SK-N-SH (cell line): ENCODE measurements at regions not wholly inside any gene's neighbourhood (a gene's known extent, or its start where the extent isn't known, plus 50 kb on each side); places are given as distances from the start of the nearest gene placed in this dataset.

Experiments
- CTCF ChIA-PET: fragments of 300-600, 350-600 bp; formaldehyde crosslinking; extraction: SDS; loops from one replicate; lab custom pipeline; 2021; lab: Yijun Ruan, JAX
- POLR2A ChIA-PET: fragments of 350-600 bp; sonication (Branson Sonifier 250); formaldehyde crosslinking; extraction: SDS; loops from one replicate; lab custom pipeline; 2020; ENCODE audit warnings: antibody characterized with exemption, inconsistent platforms; lab: Yijun Ruan, JAX
- DNase-seq: peaks from one replicate; pipeline ENCODE4 v3.0.0; 2012
- H2AFZ ChIP-seq: fragments of 200-600 bp; sonication (generic); 2 replicates; pipeline ENCODE4 v1.8.1; 2016; ENCODE audit warnings: antibody characterized with exemption, mild to moderate bottlenecking, low read depth
- H3F3A ChIP-seq: fragments of 200-600 bp; sonication (generic); replicated peaks from 2 replicates; pipeline ENCODE3; 2016; ENCODE audit warnings: antibody characterized with exemption, mild to moderate bottlenecking; ENCODE audit not compliant: insufficient read depth
- H3K27ac ChIP-seq, 2 experiments: fragments of 200-500 bp in 1 of 2; fragments of 200-600 bp in 1 of 2; sonication (Bioruptor generic) in 1 of 2; sonication (generic), shearing (Covaris generic) in 1 of 2; 2 replicates each; pipeline versions ENCODE4 v1.5.1 to v1.6.1; 2014 to 2016; ENCODE audit warnings: low read depth in 2 of 2, inconsistent platforms in 1 of 2, low read length in 1 of 2, mild to moderate bottlenecking in 1 of 2, mixed read lengths in 1 of 2
- H3K27me3 ChIP-seq: fragments of 200-600 bp; sonication (generic), shearing (Covaris generic); 2 replicates; pipeline ENCODE4 v1.6.1; 2016; ENCODE audit warnings: mixed run types; ENCODE audit not compliant: insufficient read depth
- H3K36me3 ChIP-seq, 2 experiments: fragments of 200-500 bp in 1 of 2; fragments of 200-600 bp in 1 of 2; sonication (Bioruptor generic) in 1 of 2; sonication (generic) in 1 of 2; replicated peaks in 1 of 2; 2 replicates each; pipeline versions ENCODE3 to v1.5.1; 2014 to 2016; ENCODE audit warnings: low read length in 1 of 2, mild to moderate bottlenecking in 1 of 2; ENCODE audit not compliant: insufficient read depth in 2 of 2, control insufficient read depth in 1 of 2
- H3K4me1 ChIP-seq, 2 experiments: fragments of 200-500 bp in 1 of 2; fragments of 200-600 bp in 1 of 2; sonication (Bioruptor generic) in 1 of 2; sonication (generic), shearing (Covaris generic) in 1 of 2; 2 replicates each; pipeline versions ENCODE4 v1.5.1 to v1.6.1; 2014 to 2016; ENCODE audit warnings: low read depth in 1 of 2, low read length in 1 of 2, mixed run types in 1 of 2; ENCODE audit not compliant: insufficient read depth in 2 of 2, control insufficient read depth in 1 of 2
- H3K4me2 ChIP-seq: fragments of 200-600 bp; sonication (generic), shearing (Covaris generic); 2 replicates; pipeline ENCODE4 v1.6.1; 2017; ENCODE audit warnings: mixed run types
- H3K4me3 ChIP-seq, 2 experiments: fragments of 200-500 bp in 1 of 2; fragments of 200-600 bp in 1 of 2; sonication (Bioruptor generic) in 1 of 2; sonication (generic), shearing (Covaris generic) in 1 of 2; 2 replicates each; pipeline versions ENCODE4 v1.5.1 to v1.8.1; 2014 to 2016; ENCODE audit warnings: low read depth in 2 of 2, inconsistent platforms in 1 of 2, low read length in 1 of 2, mild to moderate bottlenecking in 1 of 2, mixed read lengths in 1 of 2, moderate library complexity in 1 of 2
- H3K79me2 ChIP-seq: fragments of 200-600 bp; sonication (generic); 2 replicates; pipeline ENCODE4 v1.8.1; 2017; ENCODE audit warnings: mild to moderate bottlenecking; ENCODE audit not compliant: insufficient read depth
- H3K9ac ChIP-seq: fragments of 200-600 bp; sonication (generic); 2 replicates; pipeline ENCODE4 v1.6.1; 2017; ENCODE audit warnings: mixed run types
- H3K9me2 ChIP-seq: fragments of 200-600 bp; sonication (generic); 2 replicates; pipeline ENCODE4 v1.6.1; 2017; ENCODE audit warnings: mixed run types
- H3K9me3 ChIP-seq: fragments of 200-600 bp; sonication (generic); 2 replicates; pipeline ENCODE4 v1.6.1; 2017; ENCODE audit warnings: mixed run types, mild to moderate bottlenecking, moderate library complexity
- H4K20me1 ChIP-seq: fragments of 200-600 bp; sonication (generic); 2 replicates; pipeline ENCODE4 v1.6.1; 2017; ENCODE audit warnings: mild to moderate bottlenecking, mixed run types; ENCODE audit not compliant: insufficient read depth
- CHD2 ChIP-seq: fragments of 150-350 bp; IDR thresholded peaks from 2 replicates; pipeline ENCODE4 v1.6.1; 2018; ENCODE audit warnings: low read length; ENCODE audit not compliant: partially characterized antibody
- EP300 ChIP-seq, 2 experiments: IDR thresholded peaks; 2 replicates each; pipeline versions ENCODE4 v1.4.0 to v1.6.1; 2012; ENCODE audit warnings: borderline replicate concordance in 1 of 2, low read depth in 1 of 2, low read length in 1 of 2
- GABPA ChIP-seq: IDR thresholded peaks from 2 replicates; pipeline ENCODE4 v1.4.0; 2012; ENCODE audit warnings: low read depth, mild to moderate bottlenecking
- JUND ChIP-seq: IDR thresholded peaks from 2 replicates; pipeline ENCODE4 v1.4.0; 2012
- MAX ChIP-seq: IDR thresholded peaks from 2 replicates; pipeline ENCODE4 v1.4.0; 2012; ENCODE audit warnings: low read depth
- MXI1 ChIP-seq: IDR thresholded peaks from 2 replicates; pipeline ENCODE4 v1.6.1; 2012; ENCODE audit warnings: mild to moderate bottlenecking, low read depth, low read length, improper control_type of control experiment
- RAD21 ChIP-seq: IDR thresholded peaks from 2 replicates; pipeline ENCODE4 v1.6.1; 2012; ENCODE audit warnings: mild to moderate bottlenecking, low read length
- RCOR1 ChIP-seq: fragments of 150-350 bp; IDR thresholded peaks from 2 replicates; pipeline ENCODE4 v1.6.1; 2017; ENCODE audit warnings: antibody characterized with exemption, low read length
- RXRA ChIP-seq: IDR thresholded peaks from 2 replicates; pipeline ENCODE4 v1.4.0; 2012; ENCODE audit warnings: low read depth, mild to moderate bottlenecking, borderline replicate concordance
- SIN3A ChIP-seq: IDR thresholded peaks from 2 replicates; pipeline ENCODE4 v1.6.1; 2012; ENCODE audit warnings: low read depth, mild to moderate bottlenecking, low read length, moderate library complexity, borderline replicate concordance
- TAF1 ChIP-seq: IDR thresholded peaks from 2 replicates; pipeline ENCODE4 v1.6.1; 2012; ENCODE audit warnings: low read depth, mild to moderate bottlenecking, low read length, moderate library complexity, borderline replicate concordance
- TEAD4 ChIP-seq: IDR thresholded peaks from 2 replicates; pipeline ENCODE4 v1.4.0; 2012; ENCODE audit warnings: mild to moderate bottlenecking, borderline replicate concordance; ENCODE audit not compliant: insufficient read depth
- USF1 ChIP-seq: IDR thresholded peaks from 2 replicates; pipeline ENCODE4 v1.4.0; 2012; ENCODE audit warnings: low read depth, borderline replicate concordance
- ZBTB33 ChIP-seq: IDR thresholded peaks from 2 replicates; pipeline ENCODE4 v1.4.0; 2012; ENCODE audit warnings: low read depth, borderline replicate concordance
- whole genome bisulfite sequencing: methylation state at CpG from one replicate; pipeline ENCODE4 v1.1.6; 2017; ENCODE audit warnings: low lambda C conversion rate; 5-methylcytosine and 5-hydroxymethylcytosine counted together

- 53% methylated on average over 5 of the region's 5 CpGs for WGBS
- TF ChIP-seq RCOR1 (no peak), TEAD4 (no peak), MXI1 (no peak), JUND (no peak), EP300 (IDR thresholded peaks at IDR 0.05; ENCODE audit: borderline replicate concordance in 1 of 2, low read depth in 1 of 2, low read length in 1 of 2) (no peak), RXRA (no peak), ZBTB33 (no peak), SIN3A (no peak), RAD21 (no peak), USF1 (no peak), MAX (no peak), CHD2 (no peak), TAF1 (no peak)
- TF ChIP-seq, all 33 proteins: peak for 0
- H2AFZ ChIP-seq, result no peak overlapping the region
Measured at GRCh38 chr2:181378491-181378890, 78.7 kb upstream of the ITGA4 start.

GRCh38 chr2:181380581-181380980 is 76.6 kb upstream of the ITGA4 start:
- no peaks in the 10 kb centered on the region for H3K9me2 ChIP-seq
- TF ChIP-seq RCOR1 (no peak), GABPA (no peak)
- TF ChIP-seq, all 33 proteins: peak for 0
- POLR2A ChIA-PET, result no interaction called here
- no peak overlapping the region for H3K9ac ChIP-seq
- H2AFZ ChIP-seq, result no peak overlapping the region
- H3K27me3 ChIP-seq, result no peaks in the 10 kb centered on the region
- CTCF ChIA-PET, result interaction anchor here (1.0 kb wide), 1 partner anchor 192 kb away, joined by 4 read pairs; no protein-coding TSS in a partner anchor
- H3K27ac ChIP-seq, result no peak overlapping the region
- H4K20me1 ChIP-seq, result no peaks in the 10 kb centered on the region
- H3K4me3 ChIP-seq, result no peak overlapping the region
- WGBS, result 91% methylated on average over 3 of the region's 3 CpGs
- H3F3A ChIP-seq, result no peaks in the 10 kb centered on the region
- no peaks in the 10 kb centered on the region for H3K36me3 ChIP-seq
- no peaks in the 10 kb centered on the region; the same call in 1 of the 2 replicates for H3K9me3 ChIP-seq
- no peaks in the 10 kb centered on the region for H3K79me2 ChIP-seq
- peaks cover 0 to 10% of the 10 kb centered on the region in 2 experiments; a peak in 3 of 4 replicates for H3K4me1 ChIP-seq
- no peak overlapping the region for H3K4me2 ChIP-seq
- DNase-seq, result no peak

More at GRCh38 chr2:181378491-181378890, 78.7 kb upstream of the ITGA4 start:
- Histone ChIP-seq H3K4me1 (peaks cover 0 to 16% of the 10 kb centered on the region in 2 experiments; a peak in 3 of 4 replicates), H3K36me3 (no peaks in the 10 kb centered on the region), H3K9ac (no peak overlapping the region), H3F3A (no peaks in the 10 kb centered on the region), H3K9me2 (no peaks in the 10 kb centered on the region), H3K27ac (no peak overlapping the region), H3K4me2 (no peak overlapping the region), H3K4me3 (no peak overlapping the region), H3K9me3 (no peaks in the 10 kb centered on the region), H4K20me1 (no peaks in the 10 kb centered on the region), H3K27me3 (no peaks in the 10 kb centered on the region), H3K79me2 (no peaks in the 10 kb centered on the region)
- ChIA-PET CTCF (interaction anchor here (1.0 kb wide), 1 partner anchor 275 kb away, joined by 3 read pairs; no protein-coding TSS in a partner anchor), POLR2A (no interaction called here)
- no peak for DNase-seq
